ENCODE measurements at regions not wholly inside any gene's neighbourhood (a gene's known extent, or its start where the extent isn't known, plus 50 kb on each side); places are given as distances from the start of the nearest gene placed in this dataset.

GRCh38 chr5:24850926-24851486, 206.2 kb upstream of the CDH10 start:
- TF ChIP-seq POLR2AphosphoS5 (IDR thresholded peaks at IDR 0.05; ENCODE audit: low read depth, low read length) (no peak), TAF1 (IDR thresholded peaks at IDR 0.05; ENCODE audit: borderline replicate concordance, low read depth, low read length) (no peak), POLR2A (IDR thresholded peaks at IDR 0.05; ENCODE audit: low read depth, low read length) (no peak)
- no peak for FAIRE-seq

GRCh38 chr5:24849210-24849609, 204.4 kb upstream of the CDH10 start:
- DNase-seq (ENCODE audit: insufficient read length) (no peak), FAIRE-seq (no peak)
- TF ChIP-seq POLR2A (IDR thresholded peaks at IDR 0.05; ENCODE audit: low read depth, low read length) (no peak), POLR2AphosphoS5 (IDR thresholded peaks at IDR 0.05; ENCODE audit: low read depth, low read length) (no peak), TAF1 (IDR thresholded peaks at IDR 0.05; ENCODE audit: borderline replicate concordance, low read depth, low read length) (no peak)

More at GRCh38 chr5:24850926-24851486, 206.2 kb upstream of the CDH10 start:
- no peak for DNase-seq (ENCODE audit: insufficient read length)

GRCh38 chr5:24831989-24832388, 187.2 kb upstream of the CDH10 start:
- TF ChIP-seq POLR2AphosphoS5 (IDR thresholded peaks at IDR 0.05; ENCODE audit: low read depth, low read length) (no peak), TAF1 (IDR thresholded peaks at IDR 0.05; ENCODE audit: borderline replicate concordance, low read depth, low read length) (no peak), POLR2A (IDR thresholded peaks at IDR 0.05; ENCODE audit: low read depth, low read length) (no peak)
- DNase-seq (ENCODE audit: insufficient read length) (no peak), FAIRE-seq (no peak)

- DNase-seq (ENCODE audit: insufficient read length) (no peak), FAIRE-seq (no peak)
- TF ChIP-seq POLR2A (IDR thresholded peaks at IDR 0.05; ENCODE audit: low read depth, low read length) (no peak), TAF1 (IDR thresholded peaks at IDR 0.05; ENCODE audit: borderline replicate concordance, low read depth, low read length) (no peak), POLR2AphosphoS5 (IDR thresholded peaks at IDR 0.05; ENCODE audit: low read depth, low read length) (no peak)
Measured at GRCh38 chr5:24823625-24824024, 178.8 kb upstream of the CDH10 start.

- TF ChIP-seq POLR2A (IDR thresholded peaks at IDR 0.05; ENCODE audit: low read depth, low read length) (no peak), POLR2AphosphoS5 (IDR thresholded peaks at IDR 0.05; ENCODE audit: low read depth, low read length) (no peak), TAF1 (IDR thresholded peaks at IDR 0.05; ENCODE audit: borderline replicate concordance, low read depth, low read length) (no peak)
- no peak for FAIRE-seq
Measured at GRCh38 chr5:24819841-24820240, 175.1 kb upstream of the CDH10 start.

GRCh38 chr5:24817966-24818365, 173.2 kb upstream of the CDH10 start:
- no peak for DNase-seq (ENCODE audit: insufficient read length)
- FAIRE-seq = no peak
- TF ChIP-seq POLR2AphosphoS5 (IDR thresholded peaks at IDR 0.05; ENCODE audit: low read depth, low read length) = no peak
- no peak for TF ChIP-seq POLR2A (IDR thresholded peaks at IDR 0.05; ENCODE audit: low read depth, low read length)
- TF ChIP-seq TAF1 (IDR thresholded peaks at IDR 0.05; ENCODE audit: borderline replicate concordance, low read depth, low read length) = no peak

More at GRCh38 chr5:24819841-24820240, 175.1 kb upstream of the CDH10 start:
- DNase-seq (ENCODE audit: insufficient read length) = no peak

- TF ChIP-seq TAF1 (IDR thresholded peaks at IDR 0.05; ENCODE audit: borderline replicate concordance, low read depth, low read length) (no peak), POLR2A (IDR thresholded peaks at IDR 0.05; ENCODE audit: low read depth, low read length) (no peak), POLR2AphosphoS5 (IDR thresholded peaks at IDR 0.05; ENCODE audit: low read depth, low read length) (no peak)
- no peak for DNase-seq (ENCODE audit: insufficient read length)
- FAIRE-seq = no peak
Measured at GRCh38 chr5:24816206-24816605, 171.4 kb upstream of the CDH10 start.

- DNase-seq (ENCODE audit: insufficient read length) (no peak), FAIRE-seq (no peak)
- TF ChIP-seq POLR2AphosphoS5 (IDR thresholded peaks at IDR 0.05; ENCODE audit: low read depth, low read length) (no peak), POLR2A (IDR thresholded peaks at IDR 0.05; ENCODE audit: low read depth, low read length) (no peak), TAF1 (IDR thresholded peaks at IDR 0.05; ENCODE audit: borderline replicate concordance, low read depth, low read length) (no peak)
Measured at GRCh38 chr5:24805230-24805629, 160.5 kb upstream of the CDH10 start.

GRCh38 chr5:24804221-24804681, 159.5 kb upstream of the CDH10 start:
- FAIRE-seq (no peak), DNase-seq (ENCODE audit: insufficient read length) (no peak)
- TF ChIP-seq POLR2AphosphoS5 (IDR thresholded peaks at IDR 0.05; ENCODE audit: low read depth, low read length) (no peak), POLR2A (IDR thresholded peaks at IDR 0.05; ENCODE audit: low read depth, low read length) (no peak), TAF1 (IDR thresholded peaks at IDR 0.05; ENCODE audit: borderline replicate concordance, low read depth, low read length) (no peak)

GRCh38 chr5:24791326-24791725, 146.5 kb upstream of the CDH10 start:
- TF ChIP-seq TAF1 (IDR thresholded peaks at IDR 0.05; ENCODE audit: borderline replicate concordance, low read depth, low read length) (no peak), POLR2A (IDR thresholded peaks at IDR 0.05; ENCODE audit: low read depth, low read length) (no peak), POLR2AphosphoS5 (IDR thresholded peaks at IDR 0.05; ENCODE audit: low read depth, low read length) (no peak)

GRCh38 chr5:24789611-24790351, 145.0 kb upstream of the CDH10 start:
- no peak for TF ChIP-seq POLR2AphosphoS5 (IDR thresholded peaks at IDR 0.05; ENCODE audit: low read depth, low read length)
- TF ChIP-seq POLR2A (IDR thresholded peaks at IDR 0.05; ENCODE audit: low read depth, low read length) = no peak
- no peak for TF ChIP-seq TAF1 (IDR thresholded peaks at IDR 0.05; ENCODE audit: borderline replicate concordance, low read depth, low read length)
- DNase-seq (ENCODE audit: insufficient read length) (no peak), FAIRE-seq (no peak)

More at GRCh38 chr5:24791326-24791725, 146.5 kb upstream of the CDH10 start:
- FAIRE-seq (no peak), DNase-seq (ENCODE audit: insufficient read length) (no peak)
